T-helper 2 cell (primary cell): ENCODE measurements at regions not wholly inside any gene's neighbourhood (a gene's known extent, or its start where the extent isn't known, plus 50 kb on each side); places are given as distances from the start of the nearest gene placed in this dataset.
"Not testable (repeated sequence)": the region's sequence is repeated elsewhere in the genome, so short reads cannot be mapped to it uniquely, and the experiment has no call there.

Experiments used
- DNase-seq, 5 experiments: peaks; one replicate each; pipeline versions ENCODE4 v3.0.0 to v3.0.0-alpha.2; 2012 to 2022

- no peak for DNase-seq
These were observed 306.2 kb upstream of the RIOK2 start for GRCh38 chr5:97489010-97489840.

DNA sequence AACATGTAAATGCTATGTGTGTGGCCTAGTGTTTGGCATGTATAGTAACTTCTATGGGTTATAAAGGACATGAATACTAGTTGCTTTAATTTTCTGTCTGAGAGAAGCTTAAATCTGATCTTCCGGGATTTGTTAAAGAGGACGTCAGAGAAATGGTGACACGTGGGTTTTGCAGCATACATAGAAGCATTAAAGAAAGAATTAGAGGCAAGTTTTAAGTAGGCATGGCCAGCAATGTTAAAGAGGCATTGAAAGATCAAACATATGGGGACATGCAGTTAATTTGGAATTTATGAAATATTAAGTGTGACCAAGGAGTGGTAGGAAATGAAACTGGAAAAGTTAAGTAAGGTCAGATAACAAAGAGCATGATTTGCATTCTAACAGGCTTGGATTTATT is 311.4 kb upstream of the RIOK2 start:
- no peak for DNase-seq

DNA sequence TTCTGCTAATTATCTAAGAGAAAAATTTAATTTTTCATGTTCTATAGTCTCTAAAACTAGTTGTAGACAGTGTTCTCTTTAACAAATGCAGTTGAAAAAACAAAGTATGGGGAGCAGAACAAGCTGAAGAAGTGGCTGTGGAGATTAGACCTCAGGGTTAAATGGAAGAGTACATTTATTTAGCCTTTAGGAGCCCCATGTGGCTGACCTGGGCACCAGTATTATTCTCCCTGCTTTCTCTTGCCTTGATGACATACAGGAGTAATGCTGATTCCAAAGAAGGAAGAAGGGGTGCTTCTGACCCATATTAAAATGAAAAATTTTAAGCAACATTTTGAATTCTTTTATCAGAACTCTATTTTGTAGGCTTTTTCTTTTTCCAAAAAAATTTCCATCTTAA is 312.3 kb upstream of the RIOK2 start:
- DNase-seq: no peak

- no peak for DNase-seq
These were observed 313.0 kb upstream of the RIOK2 start for GRCh38 chr5:97496037-97496436.

DNA sequence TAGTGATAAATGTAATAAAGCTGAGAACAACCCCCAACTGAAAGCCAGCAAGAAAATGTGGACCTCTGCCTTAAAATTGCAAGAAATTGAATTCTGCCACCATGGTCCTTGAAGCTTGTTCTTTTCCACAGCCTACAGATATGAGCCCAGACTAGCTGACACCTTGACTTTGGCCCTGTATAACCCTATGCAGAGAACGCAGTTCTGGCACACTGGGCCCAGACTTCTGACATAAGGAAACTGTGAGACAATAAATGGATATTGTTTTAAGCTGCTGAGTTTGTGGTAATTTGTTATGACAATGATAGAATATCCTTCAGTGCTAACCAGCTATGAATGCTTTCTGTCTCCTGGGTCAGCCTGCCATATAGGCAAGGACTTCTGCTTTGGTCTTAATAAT is 315.6 kb upstream of the RIOK2 start:
- no peak for DNase-seq

GRCh38 chr5:97499605-97500004 is 316.6 kb upstream of the RIOK2 start:
- DNase-seq: no peak

GRCh38 chr5:97501286-97501964 is 318.4 kb upstream of the RIOK2 start:
- DNase-seq: no peak

- no peak for DNase-seq
These were observed 318.9 kb upstream of the RIOK2 start for GRCh38 chr5:97501965-97502305.

- DNase-seq: no peak
These were observed 325.8 kb upstream of the RIOK2 start for GRCh38 chr5:97508864-97509263.

DNA sequence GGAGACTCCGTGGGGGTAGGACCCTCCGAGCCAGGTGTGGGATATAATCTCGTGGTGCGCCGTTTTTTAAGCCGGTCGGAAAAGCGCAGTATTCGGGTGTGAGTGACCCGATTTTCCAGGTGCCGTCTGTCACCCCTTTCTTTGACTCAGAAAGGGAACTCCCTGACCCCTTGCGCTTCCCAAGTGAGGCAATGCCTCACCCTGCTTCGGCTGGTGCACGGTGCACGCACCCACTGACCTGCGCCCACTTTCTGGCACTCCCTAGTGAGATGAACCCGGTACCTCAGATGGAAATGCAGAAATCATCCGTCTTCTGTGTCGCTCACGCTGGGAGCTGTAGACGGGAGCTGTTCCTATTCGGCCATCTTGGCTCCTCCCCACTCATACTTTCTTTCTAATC is 336.5 kb upstream of the RIOK2 start:
- not testable (repeated sequence) for DNase-seq

- DNase-seq: not testable (repeated sequence)
These were observed 340.3 kb upstream of the RIOK2 start for GRCh38 chr5:97523336-97523735.

GRCh38 chr5:97525780-97526179 is 342.7 kb upstream of the RIOK2 start:
- no peak for DNase-seq

GRCh38 chr5:97528941-97529340 is 345.9 kb upstream of the RIOK2 start:
- DNase-seq: no peak

DNA sequence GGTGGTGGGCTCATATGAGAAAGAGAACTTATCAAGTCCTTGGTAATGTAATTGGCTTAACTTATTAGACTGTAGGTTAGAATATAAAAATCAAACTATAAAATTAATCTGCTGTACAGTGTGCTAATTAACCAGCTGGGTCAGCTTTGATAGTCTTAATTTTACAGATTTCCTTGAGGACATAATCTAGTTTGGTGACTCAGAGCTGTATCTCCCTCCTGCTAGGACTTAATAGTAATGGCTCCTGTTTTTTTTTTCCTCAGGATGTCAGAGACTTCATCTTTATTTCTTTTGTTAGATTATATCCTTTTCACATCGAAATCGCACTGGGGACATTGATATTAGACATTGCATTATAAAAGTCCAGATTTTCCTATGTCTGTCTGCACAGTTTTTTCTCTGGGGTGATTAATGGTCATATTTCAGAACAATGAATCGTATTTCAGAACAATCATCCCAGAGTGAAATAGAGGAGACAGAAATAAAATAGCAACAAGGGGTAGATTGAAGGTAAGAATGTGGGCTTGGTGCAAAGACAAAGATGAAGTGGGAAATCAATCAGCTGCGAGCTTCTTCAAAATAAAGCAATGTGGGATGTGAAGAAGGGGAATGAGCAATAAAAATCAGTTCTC is 346.4 kb upstream of the RIOK2 start:
- no peak for DNase-seq

DNA sequence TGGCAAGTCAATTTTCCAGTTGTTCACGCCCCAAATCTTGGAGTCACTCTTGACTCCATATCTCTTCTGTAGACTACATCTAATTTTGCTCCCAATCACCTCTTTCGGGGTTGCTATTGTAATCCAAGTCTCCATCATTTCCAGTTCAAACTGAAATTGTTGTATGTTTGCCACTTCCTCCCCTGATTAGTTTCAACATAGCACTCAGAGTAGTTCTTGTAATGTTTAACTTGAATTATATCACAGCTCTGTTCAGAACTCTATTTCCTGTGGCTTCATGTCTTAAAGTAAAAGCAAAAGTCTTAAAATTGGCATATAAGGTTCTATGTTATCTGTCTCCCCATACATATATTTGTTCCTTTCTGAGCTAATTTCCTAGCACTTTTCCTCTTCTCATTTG is 348.5 kb upstream of the RIOK2 start:
- no peak for DNase-seq

DNA sequence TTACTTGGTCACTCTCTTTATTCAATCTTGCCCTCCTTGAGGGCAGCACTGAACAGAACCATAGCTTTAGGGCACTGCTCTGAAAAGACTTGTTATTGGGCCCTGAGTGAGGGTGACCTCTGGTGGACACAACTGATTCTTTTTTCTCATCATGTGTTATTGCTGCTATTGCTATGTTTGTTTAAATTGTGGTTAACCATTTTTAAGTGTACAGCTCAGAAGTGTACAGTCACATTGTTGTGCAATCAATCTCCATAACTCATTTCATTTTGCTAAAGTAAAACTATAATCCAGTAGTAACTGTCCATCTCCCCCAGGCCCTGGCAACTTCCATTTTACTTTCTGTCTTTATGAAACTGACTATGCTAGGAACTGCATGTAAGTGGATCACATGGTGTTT is 351.1 kb upstream of the RIOK2 start:
- DNase-seq: peak in 1 of 5 experiments; percentile 45

- DNase-seq: no peak
These were observed 353.6 kb upstream of the RIOK2 start for GRCh38 chr5:97536683-97537082.

- DNase-seq: no peak
These were observed 355.9 kb upstream of the RIOK2 start for GRCh38 chr5:97538912-97539311.

DNA sequence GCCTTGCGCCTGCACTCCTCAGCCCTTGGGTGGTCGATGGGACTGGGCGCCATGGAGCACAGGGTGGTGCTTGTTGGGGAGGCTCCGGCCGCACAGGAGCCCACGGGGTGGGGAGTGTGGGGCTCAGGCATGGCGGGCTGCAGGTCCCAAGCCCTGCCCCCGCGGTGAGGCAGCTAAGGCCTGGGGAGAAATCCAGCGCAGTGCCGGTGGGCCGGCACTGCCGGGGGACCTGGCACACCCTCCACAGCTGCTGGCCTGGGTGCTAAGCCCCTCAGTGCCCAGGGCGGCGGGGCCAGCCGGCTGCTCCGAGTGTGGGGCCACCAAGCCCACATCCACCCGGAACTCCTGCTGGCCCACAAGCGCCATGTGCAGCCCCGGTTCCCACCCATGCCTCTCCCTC is 358.8 kb upstream of the RIOK2 start:
- DNase-seq: no peak

- no peak for DNase-seq
These were observed 359.4 kb upstream of the RIOK2 start for GRCh38 chr5:97542469-97542868.

- DNase-seq: no peak
These were observed 360.1 kb upstream of the RIOK2 start for GRCh38 chr5:97543166-97543565.

- no peak for DNase-seq
These were observed 361.2 kb upstream of the RIOK2 start for GRCh38 chr5:97544240-97544639.

GRCh38 chr5:97544678-97545077 is 361.6 kb upstream of the RIOK2 start:
- no peak for DNase-seq

GRCh38 chr5:97545446-97545845 is 362.4 kb upstream of the RIOK2 start:
- no peak for DNase-seq
